Activated B cell treated with CpG ODN at 0.5 μM for 24 hours (primary cell): ENCODE measurements at regions not wholly inside any gene's neighbourhood (a gene's known extent, or its start where the extent isn't known, plus 50 kb on each side); places are given as distances from the start of the nearest gene placed in this dataset.

Source experiments
- ATAC-seq: fragments of 200-7000 bp; cut with Tn5 transposase; one replicate; pipeline ENCODE4 v1.10.0; 2021; ENCODE audit warnings: low read depth, mild to moderate bottlenecking, moderate library complexity
- CTCF ChIA-PET: fragments of 350-600 bp; sonication (Branson Sonifier 250); formaldehyde crosslinking; loops from one replicate; lab custom pipeline; 2021; ENCODE audit warnings: antibody characterized with exemption; lab: Charles Lee
- POLR2A ChIA-PET: fragments of 350-600 bp; sonication (Branson Sonifier 250); formaldehyde crosslinking; loops from one replicate; lab custom pipeline; 2021; ENCODE audit warnings: antibody characterized with exemption; lab: Charles Lee
- DNase-seq: peaks from one replicate; pipeline ENCODE4 v3.0.0; 2022
- H3K27ac Mint-ChIP-seq: one replicate; pipeline ENCODE4 v1.8.0; 2020; ENCODE audit warnings: mixed read lengths
- H3K27me3 Mint-ChIP-seq: one replicate; pipeline ENCODE4 v1.8.0; 2021; ENCODE audit warnings: mixed read lengths
- H3K36me3 Mint-ChIP-seq: one replicate; pipeline ENCODE4 v1.8.0; 2021; ENCODE audit warnings: low read depth, mixed read lengths
- H3K4me1 Mint-ChIP-seq: one replicate; pipeline ENCODE4 v1.8.0; 2021; ENCODE audit warnings: mixed read lengths
- H3K4me3 Mint-ChIP-seq: one replicate; pipeline ENCODE4 v1.8.0; 2020; ENCODE audit warnings: mild to moderate bottlenecking, mixed read lengths
- H3K9me3 Mint-ChIP-seq: one replicate; pipeline ENCODE4 v1.8.0; 2020; ENCODE audit warnings: mixed read lengths
- CTCF ChIP-seq: fragments of 200-600 bp; IDR thresholded peaks from one replicate; pipeline ENCODE4 v1.8.0; 2022; ENCODE audit warnings: antibody characterized with exemption, mild to moderate bottlenecking
- intact Hi-C: fragments of 100-400 bp; cut with micrococcal nuclease; formaldehyde crosslinking; loops from one replicate; pipeline ENCODE4 v1.15.1; 2024

GRCh38 chr15:66620744-66621344 is 55.0 kb upstream of the LCTL start:
- ChIA-PET POLR2A (no interaction called here), CTCF (interaction anchor here (1.1 to 2.2 kb wide), 2 partner anchors 15 to 231 kb away, joined by 4 to 8 read pairs; no protein-coding TSS in a partner anchor)
- peaks cover 20% of the 10 kb centered on the region for H3K4me1 Mint-ChIP-seq
- intact Hi-C loops: no loop called here
- H3K27me3 Mint-ChIP-seq: peaks cover 25% of the 10 kb centered on the region
- no peaks in the 10 kb centered on the region for H3K9me3 Mint-ChIP-seq
- no peak overlapping the region for H3K4me3 Mint-ChIP-seq
- H3K27ac Mint-ChIP-seq: no peak overlapping the region
- DNase-seq: no peak
- TF ChIP-seq CTCF: no peak
- H3K36me3 Mint-ChIP-seq: no peaks in the 10 kb centered on the region
- no peak for ATAC-seq

- CTCF ChIA-PET: interaction anchor here (1.1 to 2.2 kb wide), 2 partner anchors 16 to 230 kb away, joined by 4 to 8 read pairs; no protein-coding TSS in a partner anchor
- peaks cover 14% of the 10 kb centered on the region for H3K4me1 Mint-ChIP-seq
- DNase-seq (no peak), ATAC-seq (no peak)
- H3K36me3 Mint-ChIP-seq: no peaks in the 10 kb centered on the region
- peaks cover 25% of the 10 kb centered on the region for H3K27me3 Mint-ChIP-seq
- H3K27ac Mint-ChIP-seq: no peak overlapping the region
- no peak for TF ChIP-seq CTCF
- H3K9me3 Mint-ChIP-seq: no peaks in the 10 kb centered on the region
- H3K4me3 Mint-ChIP-seq: no peak overlapping the region
- POLR2A ChIA-PET: interaction anchor here (0.6 kb wide), 1 partner anchor 81 kb away, joined by 8 read pairs; no protein-coding TSS in a partner anchor
- intact Hi-C loops: no loop called here
These were observed 56.0 kb upstream of the LCTL start for GRCh38 chr15:66621491-66622467.

GRCh38 chr15:66622591-66623022 is 56.8 kb upstream of the LCTL start:
- POLR2A ChIA-PET: interaction anchor here (0.6 kb wide), 1 partner anchor 80 kb away, joined by 8 read pairs; no protein-coding TSS in a partner anchor
- peaks cover 25% of the 10 kb centered on the region for H3K27me3 Mint-ChIP-seq

GRCh38 chr15:66623801-66624453 is 58.1 kb upstream of the LCTL start:
- intact Hi-C loops: no loop called here
- POLR2A ChIA-PET: no interaction called here
- CTCF ChIA-PET: no interaction called here
- H3K9me3 Mint-ChIP-seq: no peaks in the 10 kb centered on the region
- no peak for TF ChIP-seq CTCF
- H3K4me3 Mint-ChIP-seq: no peak overlapping the region
- peaks cover 2% of the 10 kb centered on the region for H3K4me1 Mint-ChIP-seq
- H3K36me3 Mint-ChIP-seq: no peaks in the 10 kb centered on the region
- DNase-seq: no peak
- H3K27ac Mint-ChIP-seq: no peak overlapping the region
- peaks cover 25% of the 10 kb centered on the region for H3K27me3 Mint-ChIP-seq
- ATAC-seq: no peak

More at GRCh38 chr15:66622591-66623022, 56.8 kb upstream of the LCTL start:
- intact Hi-C loops: no loop called here
- TF ChIP-seq CTCF: no peak
- ATAC-seq: no peak
- no peaks in the 10 kb centered on the region for H3K9me3 Mint-ChIP-seq
- DNase-seq: no peak
- peaks cover 5% of the 10 kb centered on the region for H3K4me1 Mint-ChIP-seq
- H3K4me3 Mint-ChIP-seq: no peak overlapping the region
- no peak overlapping the region for H3K27ac Mint-ChIP-seq
- CTCF ChIA-PET: no interaction called here
- no peaks in the 10 kb centered on the region for H3K36me3 Mint-ChIP-seq
